Neuronal stem cell (in vitro differentiated cells): ENCODE measurements at regions not wholly inside any gene's neighbourhood (a gene's known extent, or its start where the extent isn't known, plus 50 kb on each side); places are given as distances from the start of the nearest gene placed in this dataset.

Source experiments
- DNase-seq: peaks from one replicate; pipeline ENCODE4 v3.0.0-alpha.2; 2013; ENCODE audit warnings: low spot score
- H2AFZ ChIP-seq: one replicate; pipeline ENCODE4 v1.6.1; 2013; ENCODE audit warnings: mild to moderate bottlenecking, low read length, inconsistent platforms
- H2AK5ac ChIP-seq: 2 replicates; pipeline ENCODE4 v1.6.1; 2013; ENCODE audit warnings: low read depth, mild to moderate bottlenecking, inconsistent platforms, low read length, moderate library complexity, mixed read lengths
- H2BK120ac ChIP-seq: 2 replicates; pipeline ENCODE4 v1.6.1; 2013; ENCODE audit warnings: low read depth, mild to moderate bottlenecking, inconsistent platforms, low read length, moderate library complexity, mixed read lengths
- H2BK12ac ChIP-seq: one replicate; pipeline ENCODE4 v1.6.1; 2013; ENCODE audit warnings: low read length, inconsistent platforms
- H2BK15ac ChIP-seq: 2 replicates; pipeline ENCODE4 v1.6.1; 2013; ENCODE audit warnings: mild to moderate bottlenecking, low read length, inconsistent platforms, mixed read lengths
- H2BK5ac ChIP-seq: one replicate; pipeline ENCODE4 v1.6.1; 2013; ENCODE audit warnings: inconsistent platforms, mild to moderate bottlenecking, low read length, moderate library complexity
- H3K14ac ChIP-seq: one replicate; pipeline ENCODE4 v1.6.1; 2013; ENCODE audit warnings: low read length, inconsistent platforms
- H3K18ac ChIP-seq: 2 replicates; pipeline ENCODE4 v1.6.1; 2013; ENCODE audit warnings: low read length, inconsistent platforms
- H3K23ac ChIP-seq: 2 replicates; pipeline ENCODE4 v1.6.1; 2013; ENCODE audit warnings: low read depth, mild to moderate bottlenecking, mixed read lengths, low read length, inconsistent platforms; ENCODE audit not compliant: poor library complexity
- H3K27ac ChIP-seq: replicated peaks from 3 replicates; pipeline ENCODE4 v1.5.1; 2013; ENCODE audit warnings: low read length, inconsistent platforms
- H3K27me3 ChIP-seq, 3 experiments: 2 replicates each; pipeline ENCODE4 v1.6.1; 2013; ENCODE audit warnings: low read length in 3 of 3, mild to moderate bottlenecking in 2 of 3, inconsistent platforms in 1 of 3, low read depth in 1 of 3, mixed read lengths in 1 of 3, moderate library complexity in 1 of 3; ENCODE audit not compliant: control insufficient read depth in 3 of 3, insufficient read depth in 3 of 3
- H3K36me3 ChIP-seq, 2 donors: replicated peaks in 1 of 2; 2 replicates each; pipeline ENCODE4 v1.6.1; 2013; ENCODE audit warnings: low read length in 2 of 2; ENCODE audit not compliant: control insufficient read depth in 2 of 2, insufficient read depth in 2 of 2
- H3K4ac ChIP-seq: 2 replicates; pipeline ENCODE4 v1.6.1; 2013; ENCODE audit warnings: inconsistent platforms, mild to moderate bottlenecking, low read length, moderate library complexity
- H3K4me1 ChIP-seq, 2 donors: 1 replicate in 1 of 2; 2 replicates in 1 of 2; pipeline ENCODE4 v1.6.1; 2013; ENCODE audit warnings: low read length in 2 of 2, low read depth in 1 of 2; ENCODE audit not compliant: control insufficient read depth in 2 of 2, insufficient read depth in 1 of 2
- H3K4me2 ChIP-seq: one replicate; pipeline ENCODE4 v1.6.1; 2013; ENCODE audit warnings: mild to moderate bottlenecking, low read length, inconsistent platforms; ENCODE audit not compliant: insufficient read depth, poor library complexity, severe bottlenecking
- H3K4me3 ChIP-seq, 2 donors: 2 replicates each; pipeline ENCODE4 v1.5.1; 2013; ENCODE audit warnings: low read length in 2 of 2, mild to moderate bottlenecking in 2 of 2, inconsistent platforms in 1 of 2, moderate library complexity in 1 of 2
- H3K79me1 ChIP-seq: one replicate; pipeline ENCODE4 v1.6.1; 2013; ENCODE audit warnings: low read depth, mild to moderate bottlenecking, inconsistent platforms, low read length, moderate library complexity
- H3K9ac ChIP-seq: one replicate; pipeline ENCODE4 v1.6.1; 2013; ENCODE audit warnings: mild to moderate bottlenecking, low read depth, low read length, inconsistent platforms; ENCODE audit not compliant: poor library complexity
- H3K9me3 ChIP-seq, 2 donors: replicated peaks in 1 of 2; 2 replicates each; pipeline versions ENCODE3 to v1.6.1; 2013; ENCODE audit warnings: low read length in 2 of 2, mild to moderate bottlenecking in 2 of 2, inconsistent platforms in 1 of 2, low read depth in 1 of 2, mixed read lengths in 1 of 2, moderate library complexity in 1 of 2; ENCODE audit not compliant: control insufficient read depth in 2 of 2, insufficient read depth in 1 of 2
- H4K8ac ChIP-seq: one replicate; pipeline ENCODE4 v1.6.1; 2013; ENCODE audit warnings: low read depth, mild to moderate bottlenecking, inconsistent platforms, low read length, moderate library complexity
- H4K91ac ChIP-seq: one replicate; pipeline ENCODE4 v1.6.1; 2013; ENCODE audit warnings: low read length, low read depth, mild to moderate bottlenecking, inconsistent platforms; ENCODE audit not compliant: poor library complexity
- WGBS, 2 donors: extraction: QIAGEN DNeasy Blood & Tissue Kit; methylation state at CpG; one replicate each; pipeline ENCODE4 v1.1.7; 2013; ENCODE audit warnings: missing lambda C conversion rate in 2 of 2, mixed read lengths in 1 of 2; ENCODE audit not compliant: insufficient read length in 2 of 2, insufficient replicate concordance in 1 of 2; ENCODE audit errors: extremely low coverage in 2 of 2; 5-methylcytosine and 5-hydroxymethylcytosine counted together

- Histone ChIP-seq H3K4me1 (peaks cover 0 to 10% of the 10 kb centered on the region in 2 donors), H3K27me3 (no peaks in the 10 kb centered on the region)
- no CpG with 5 or more reads among the region's 3 CpGs for WGBS, 2 donors
Observed at GRCh38 chr6:163844761-163845160, 430.2 kb downstream of the QKI start.

GRCh38 chr6:163844357-163844756, 429.8 kb downstream of the QKI start:
- Histone ChIP-seq H4K8ac (no peak overlapping the region), H3K9ac (no peak overlapping the region), H3K18ac (no peak overlapping the region), H3K4me3 (no peak overlapping the region), H2AFZ (no peak overlapping the region), H2BK15ac (no peak overlapping the region), H2BK120ac (no peak overlapping the region), H3K4ac (no peak overlapping the region), H3K79me1 (no peaks in the 10 kb centered on the region), H3K14ac (no peak overlapping the region), H3K27ac (no peak overlapping the region), H3K4me2 (no peak overlapping the region), H2BK5ac (no peak overlapping the region), H2BK12ac (no peak overlapping the region), H3K36me3 (no peaks in the 10 kb centered on the region), H4K91ac (no peak overlapping the region), H3K27me3 (no peaks in the 10 kb centered on the region), H2AK5ac (no peak overlapping the region), H3K4me1 (peaks cover under 1 to 10% of the 10 kb centered on the region in 2 donors), H3K9me3 (peaks cover 9 to 14% of the 10 kb centered on the region in 2 donors), H3K23ac (no peak overlapping the region)
- DNase-seq, result no peak
- WGBS, 2 donors, result no CpG with 5 or more reads among the region's 7 CpGs

More at GRCh38 chr6:163844761-163845160, 430.2 kb downstream of the QKI start:
- Histone ChIP-seq H2BK12ac (no peak overlapping the region), H4K91ac (no peak overlapping the region), H2AFZ (no peak overlapping the region), H3K9ac (no peak overlapping the region), H3K4me2 (no peak overlapping the region), H3K18ac (no peak overlapping the region), H3K9me3 (peaks cover 9 to 14% of the 10 kb centered on the region in 2 donors), H3K36me3 (no peaks in the 10 kb centered on the region), H4K8ac (no peak overlapping the region), H3K23ac (no peak overlapping the region), H3K27ac (no peak overlapping the region), H3K79me1 (no peaks in the 10 kb centered on the region), H2BK5ac (no peak overlapping the region), H2BK120ac (no peak overlapping the region), H2AK5ac (no peak overlapping the region), H3K4me3 (no peak overlapping the region), H3K4ac (no peak overlapping the region), H2BK15ac (no peak overlapping the region), H3K14ac (no peak overlapping the region)
- DNase-seq, result no peak

DNA sequence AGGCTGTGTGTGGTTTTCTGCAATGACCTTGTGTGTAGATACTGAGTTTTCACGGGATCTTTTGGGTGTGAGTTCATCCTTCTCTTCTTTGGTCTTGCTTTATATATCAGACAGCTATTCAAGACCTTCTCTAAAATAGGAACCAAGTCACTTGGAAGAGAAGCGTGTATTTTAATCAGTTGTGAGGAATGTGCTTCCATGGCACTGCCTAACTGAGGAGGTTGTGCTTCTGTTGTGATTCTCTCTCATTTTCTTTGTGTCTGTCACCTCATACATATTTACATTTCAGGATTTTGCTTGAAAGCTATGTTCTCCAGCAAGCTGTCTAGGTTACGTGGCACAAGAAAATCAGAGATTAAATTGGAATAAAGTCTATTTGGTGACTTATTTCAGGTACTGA, 428.7 kb downstream of the QKI start:
- Histone ChIP-seq H3K9me3 (peaks cover 9 to 14% of the 10 kb centered on the region in 2 donors), H2AFZ (peak overlapping the region; percentile 68), H2BK5ac (no peak overlapping the region), H3K4me3 (no peak overlapping the region), H2BK12ac (no peak overlapping the region), H4K8ac (no peak overlapping the region), H3K14ac (no peak overlapping the region), H3K79me1 (no peaks in the 10 kb centered on the region), H4K91ac (no peak overlapping the region), H2BK120ac (no peak overlapping the region), H3K27me3 (no peaks in the 10 kb centered on the region), H3K4ac (no peak overlapping the region), H3K23ac (no peak overlapping the region), H3K18ac (no peak overlapping the region), H3K36me3 (no peaks in the 10 kb centered on the region), H2BK15ac (no peak overlapping the region), H3K27ac (no peak overlapping the region), H3K9ac (no peak overlapping the region), H2AK5ac (no peak overlapping the region), H3K4me2 (no peak overlapping the region), H3K4me1 (peaks cover 3 to 10% of the 10 kb centered on the region in 2 donors)
- no CpG with 5 or more reads among the region's 3 CpGs for WGBS, 2 donors
- no peak for DNase-seq

- Histone ChIP-seq H3K4me1 (peaks cover 5 to 16% of the 10 kb centered on the region in 2 donors), H2BK12ac (no peak overlapping the region), H3K79me1 (no peaks in the 10 kb centered on the region), H3K9ac (no peak overlapping the region), H2BK15ac (no peak overlapping the region), H3K23ac (no peak overlapping the region), H3K9me3 (peaks cover 9 to 11% of the 10 kb centered on the region in 2 donors), H3K18ac (no peak overlapping the region), H3K14ac (no peak overlapping the region), H2AK5ac (no peak overlapping the region), H3K4ac (no peak overlapping the region), H3K4me3 (no peak overlapping the region), H4K8ac (no peak overlapping the region), H3K36me3 (no peaks in the 10 kb centered on the region), H3K27me3 (no peaks in the 10 kb centered on the region), H3K27ac (no peak overlapping the region), H4K91ac (no peak overlapping the region), H3K4me2 (no peak overlapping the region), H2AFZ (no peak overlapping the region), H2BK5ac (no peak overlapping the region), H2BK120ac (no peak overlapping the region)
- DNase-seq, result no peak
Observed at GRCh38 chr6:163842467-163842866, 427.9 kb downstream of the QKI start.
